Tibial artery (tissue), 4 donors: ENCODE measurements at regions not wholly inside any gene's neighbourhood (a gene's known extent, or its start where the extent isn't known, plus 50 kb on each side); places are given as distances from the start of the nearest gene placed in this dataset.
"Not testable (repeated sequence)": the region's sequence is repeated elsewhere in the genome, so short reads cannot be mapped to it uniquely, and the experiment has no call there.

Source experiments
- DNase-seq, 2 donors: peaks; one replicate each; pipeline ENCODE4 v3.0.0-alpha.2; 2019
- H3K27ac ChIP-seq, 2 donors: fragments of 200-600 bp; sonication (generic) in 1 of 2; 1 replicate in 1 of 2; 2 replicates in 1 of 2; pipeline ENCODE4 v1.5.1; 2018 to 2019; ENCODE audit warnings: mild to moderate bottlenecking in 1 of 2
- H3K27me3 ChIP-seq, 2 donors: fragments of 200-600 bp; sonication (generic) in 1 of 2; one replicate each; pipeline versions ENCODE4 v1.5.1 to v1.6.0; 2016 to 2019
- H3K36me3 ChIP-seq, 3 donors: fragments of 200-600 bp; sonication (generic) in 2 of 3; one replicate each; pipeline ENCODE4 v1.5.1; 2016 to 2019; ENCODE audit warnings: mild to moderate bottlenecking in 2 of 3
- H3K4me1 ChIP-seq, 4 donors: fragments of 200-600 bp; sonication (generic) in 2 of 4; 1 replicate in 3 of 4; 2 replicates in 1 of 4; pipeline ENCODE4 v1.5.1; 2016 to 2019
- H3K4me3 ChIP-seq, 2 donors: fragments of 200-600 bp; sonication (generic) in 1 of 2; 1 replicate in 1 of 2; 2 replicates in 1 of 2; pipeline ENCODE4 v1.5.1; 2018 to 2019; ENCODE audit warnings: mild to moderate bottlenecking in 2 of 2
- H3K9me3 ChIP-seq, 3 donors: fragments of 200-600 bp; sonication (generic) in 1 of 3; one replicate each; pipeline ENCODE4 v1.5.1; 2016 to 2019
- CTCF ChIP-seq, 2 experiments: fragments of 200-600 bp in 1 of 2; fragments of 450-650 bp in 1 of 2; IDR thresholded peaks; one replicate each; pipeline ENCODE4 v1.5.1; 2017 to 2019; ENCODE audit warnings: antibody characterized with exemption in 2 of 2, mild to moderate bottlenecking in 1 of 2, moderate library complexity in 1 of 2
- intact Hi-C: fragments of 100-400 bp; cut with DNase I; formaldehyde crosslinking; loops from one replicate; pipeline ENCODE4 v1.15.0; 2023; ENCODE audit warnings: low total_unique reads

DNA sequence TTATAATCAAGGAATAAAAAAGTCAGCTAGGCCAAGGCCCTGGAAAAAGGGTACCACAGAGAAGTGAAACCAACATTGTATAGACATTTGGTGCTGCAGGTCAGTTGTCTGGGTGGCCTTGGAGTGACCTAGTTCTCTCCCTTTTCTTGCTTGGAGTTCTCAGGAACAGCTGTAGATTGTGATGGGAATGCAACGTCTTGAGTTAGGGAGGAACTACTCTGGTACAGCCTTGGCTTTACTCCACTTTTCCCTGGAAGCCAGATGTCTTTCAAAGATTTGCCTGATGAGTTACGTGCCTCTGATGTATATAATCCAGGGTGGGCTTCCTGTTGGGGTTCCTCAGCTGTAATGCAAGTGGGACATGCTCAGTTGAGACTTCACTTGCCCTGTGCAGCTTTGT lies 694.7 kb downstream of the HTR1B start:
- no peaks in the 10 kb centered on the region for H3K27me3 ChIP-seq
- no peak for DNase-seq
- H3K9me3 ChIP-seq, result no peaks in the 10 kb centered on the region
- H3K4me1 ChIP-seq, result no peaks in the 10 kb centered on the region
- no peak overlapping the region for H3K4me3 ChIP-seq
- no peak for TF ChIP-seq CTCF (IDR thresholded peaks at IDR 0.05)
- intact Hi-C loops, result no loop called here
- H3K27ac ChIP-seq, result no peak overlapping the region
- no peaks in the 10 kb centered on the region for H3K36me3 ChIP-seq

- TF ChIP-seq CTCF (IDR thresholded peaks at IDR 0.05), result no peak
- Histone ChIP-seq H3K4me1 (no peaks in the 10 kb centered on the region), H3K9me3 (no peaks in the 10 kb centered on the region), H3K27me3 (no peaks in the 10 kb centered on the region), H3K27ac (no peak overlapping the region), H3K4me3 (no peak overlapping the region), H3K36me3 (no peaks in the 10 kb centered on the region)
- no peak for DNase-seq
- intact Hi-C loops, result no loop called here
These were observed 691.6 kb upstream of the IMPG1 start for GRCh38 chr6:76764057-76764456.

- no peak for DNase-seq
- Histone ChIP-seq H3K4me3 (no peak overlapping the region), H3K4me1 (no peaks in the 10 kb centered on the region), H3K27me3 (no peaks in the 10 kb centered on the region), H3K36me3 (no peaks in the 10 kb centered on the region), H3K27ac (no peak overlapping the region), H3K9me3 (no peaks in the 10 kb centered on the region)
- intact Hi-C loops, result no loop called here
- no peak for TF ChIP-seq CTCF (IDR thresholded peaks at IDR 0.05)
These were observed 680.4 kb upstream of the IMPG1 start for GRCh38 chr6:76752841-76753240.

DNA sequence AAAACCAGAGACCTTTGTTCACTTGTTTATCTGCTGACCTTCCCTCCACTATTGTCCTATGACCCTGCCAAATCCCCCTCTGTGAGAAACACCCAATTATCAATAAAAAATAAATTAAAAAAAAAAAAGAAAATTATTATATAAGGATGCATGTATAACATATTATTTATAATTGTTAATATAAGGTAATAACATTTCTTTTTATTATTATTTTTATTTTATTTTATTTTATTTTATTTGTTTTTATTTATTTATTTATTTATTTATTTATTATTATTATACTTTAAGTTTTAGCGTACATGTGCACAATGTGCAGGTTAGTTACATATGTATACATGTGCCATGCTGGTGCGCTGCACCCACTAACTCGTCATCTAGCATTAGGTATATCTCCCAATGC lies 672.9 kb upstream of the IMPG1 start:
- DNase-seq, intact Hi-C loops, H3K4me3 ChIP-seq, H3K4me1 ChIP-seq, H3K27me3 ChIP-seq, H3K27ac ChIP-seq, H3K36me3 ChIP-seq, H3K9me3 ChIP-seq: not testable (repeated sequence)

DNA sequence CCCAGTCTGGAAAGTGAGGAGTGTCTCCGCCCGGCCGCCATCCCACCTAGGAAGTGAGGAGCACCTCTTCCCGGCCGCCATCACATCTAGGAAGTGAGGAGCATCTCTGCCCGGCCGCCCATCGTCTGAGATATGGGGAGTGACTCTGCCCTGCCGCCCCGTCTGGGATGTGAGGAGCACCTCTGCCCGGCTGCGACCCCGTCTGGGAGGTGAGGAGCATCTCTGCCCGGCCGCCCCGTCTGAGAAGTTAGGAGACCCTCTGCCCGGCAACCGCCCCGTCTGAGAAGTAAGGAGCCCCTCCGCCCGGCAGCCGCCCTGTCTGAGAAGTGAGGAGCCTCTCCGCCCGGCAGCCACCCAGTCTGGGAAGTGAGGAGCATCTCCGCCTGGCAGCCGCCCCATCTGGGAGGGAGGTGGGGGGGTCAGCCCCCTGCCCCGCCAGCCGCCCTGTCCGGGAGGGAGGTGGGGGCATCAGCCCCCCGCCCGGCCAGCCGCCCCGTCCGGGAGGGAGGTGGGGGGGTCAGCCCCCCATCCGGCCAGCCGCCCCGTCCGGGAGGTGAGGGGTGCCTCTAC lies 671.8 kb upstream of the IMPG1 start:
- H3K4me1 ChIP-seq, H3K27me3 ChIP-seq, H3K4me3 ChIP-seq, H3K36me3 ChIP-seq, H3K27ac ChIP-seq, DNase-seq, intact Hi-C loops, H3K9me3 ChIP-seq: not testable (repeated sequence)

DNA sequence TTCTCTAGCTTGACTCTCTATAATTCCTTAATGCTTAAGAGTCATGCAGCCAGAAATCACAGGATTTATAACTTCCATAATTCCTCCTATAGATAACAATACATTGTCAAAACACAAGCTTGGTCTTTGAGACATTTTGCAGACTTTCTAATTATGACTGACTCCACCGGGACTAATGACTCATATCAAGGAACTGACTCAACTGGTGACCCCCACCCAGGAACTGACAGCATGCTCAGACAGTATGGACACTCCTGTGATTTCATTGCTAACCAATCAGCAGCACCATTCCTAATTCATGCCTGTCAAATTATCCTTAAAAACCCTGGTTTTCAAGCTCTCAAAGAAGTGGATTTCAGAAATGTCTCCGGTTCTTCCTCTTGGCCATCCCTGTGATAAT lies 670.5 kb upstream of the IMPG1 start:
- TF ChIP-seq CTCF (IDR thresholded peaks at IDR 0.05), result no peak
- DNase-seq, result no peak
- Histone ChIP-seq H3K4me3 (no peak overlapping the region), H3K4me1 (no peaks in the 10 kb centered on the region), H3K27me3 (no peaks in the 10 kb centered on the region), H3K27ac (no peak overlapping the region), H3K36me3 (no peaks in the 10 kb centered on the region), H3K9me3 (no peaks in the 10 kb centered on the region)
- intact Hi-C loops, result no loop called here

GRCh38 chr6:76719449-76719848 lies 647.0 kb upstream of the IMPG1 start:
- Histone ChIP-seq H3K9me3 (no peaks in the 10 kb centered on the region), H3K36me3 (no peaks in the 10 kb centered on the region), H3K4me1 (no peaks in the 10 kb centered on the region), H3K27me3 (no peaks in the 10 kb centered on the region), H3K27ac (no peak overlapping the region), H3K4me3 (no peak overlapping the region)
- intact Hi-C loops, result no loop called here
- no peak for TF ChIP-seq CTCF (IDR thresholded peaks at IDR 0.05)
- no peak for DNase-seq
